ENCODE measurements at regions not wholly inside any gene's neighbourhood (a gene's known extent, or its start where the extent isn't known, plus 50 kb on each side); places are given as distances from the start of the nearest gene placed in this dataset.
"Not testable (repeated sequence)": the region's sequence is repeated elsewhere in the genome, so short reads cannot be mapped to it uniquely, and the experiment has no call there.

GRCh38 chr3:168794427-168794826, 698.7 kb upstream of the GOLIM4 start:
- H3K36me3 Mint-ChIP-seq (ENCODE audit: insufficient read depth), result no peaks in the 10 kb centered on the region
- peaks cover 27% of the 10 kb centered on the region for H3K4me1 Mint-ChIP-seq (ENCODE audit: low read depth)
- H3K27ac Mint-ChIP-seq, result no peak overlapping the region
- no peak for DNase-seq (ENCODE audit: low spot score, unreplicated experiment)
- H3K9me3 Mint-ChIP-seq (ENCODE audit: low read depth), result no peaks in the 10 kb centered on the region
- no peak overlapping the region for H3K4me3 Mint-ChIP-seq (ENCODE audit: low read depth)
- no peaks in the 10 kb centered on the region for H3K27me3 Mint-ChIP-seq
- no peak for TF ChIP-seq CTCF (IDR thresholded peaks at IDR 0.05; ENCODE audit: unreplicated experiment)

- H3K4me1 Mint-ChIP-seq (ENCODE audit: low read depth), result peaks cover 10% of the 10 kb centered on the region
- H3K9me3 Mint-ChIP-seq (ENCODE audit: low read depth), result peaks cover 41% of the 10 kb centered on the region
- peaks cover 22% of the 10 kb centered on the region for H3K36me3 Mint-ChIP-seq (ENCODE audit: insufficient read depth)
- H3K27ac Mint-ChIP-seq, result no peak overlapping the region
- H3K27me3 Mint-ChIP-seq, result no peaks in the 10 kb centered on the region
- DNase-seq (ENCODE audit: low spot score, unreplicated experiment), result no peak
- no peak for TF ChIP-seq CTCF (IDR thresholded peaks at IDR 0.05; ENCODE audit: unreplicated experiment)
- no peak overlapping the region for H3K4me3 Mint-ChIP-seq (ENCODE audit: low read depth)
Observed at GRCh38 chr3:168782193-168782592, 686.5 kb upstream of the GOLIM4 start.

GRCh38 chr3:168779970-168780645, 684.4 kb upstream of the GOLIM4 start:
- not testable (repeated sequence) for H3K27me3 Mint-ChIP-seq; H3K4me3 Mint-ChIP-seq (ENCODE audit: low read depth); H3K27ac Mint-ChIP-seq; H3K4me1 Mint-ChIP-seq (ENCODE audit: low read depth); DNase-seq (ENCODE audit: low spot score, unreplicated experiment)
- peaks cover 14% of the 10 kb centered on the region for H3K36me3 Mint-ChIP-seq (ENCODE audit: insufficient read depth)
- H3K9me3 Mint-ChIP-seq (ENCODE audit: low read depth), result peaks cover 37% of the 10 kb centered on the region

- no peak for TF ChIP-seq CTCF (IDR thresholded peaks at IDR 0.05; ENCODE audit: unreplicated experiment)
- Mint-ChIP-seq H3K27me3 (no peaks in the 10 kb centered on the region), H3K36me3 (ENCODE audit: insufficient read depth) (peaks cover 3% of the 10 kb centered on the region), H3K27ac (no peak overlapping the region), H3K4me3 (ENCODE audit: low read depth) (no peak overlapping the region), H3K4me1 (ENCODE audit: low read depth) (no peaks in the 10 kb centered on the region), H3K9me3 (ENCODE audit: low read depth) (peaks cover 13% of the 10 kb centered on the region)
- no peak for DNase-seq (ENCODE audit: low spot score, unreplicated experiment)
Observed at GRCh38 chr3:168753724-168754123, 658.0 kb upstream of the GOLIM4 start.

- Mint-ChIP-seq H3K9me3 (ENCODE audit: low read depth) (peaks cover 5% of the 10 kb centered on the region), H3K4me1 (ENCODE audit: low read depth) (no peaks in the 10 kb centered on the region), H3K27ac (no peak overlapping the region), H3K4me3 (ENCODE audit: low read depth) (no peak overlapping the region), H3K27me3 (no peaks in the 10 kb centered on the region), H3K36me3 (ENCODE audit: insufficient read depth) (no peaks in the 10 kb centered on the region)
- TF ChIP-seq CTCF (IDR thresholded peaks at IDR 0.05; ENCODE audit: unreplicated experiment), result no peak
- DNase-seq (ENCODE audit: low spot score, unreplicated experiment), result no peak
Observed at GRCh38 chr3:168752339-168752738, 656.6 kb upstream of the GOLIM4 start.

- Mint-ChIP-seq H3K4me1 (ENCODE audit: low read depth) (no peaks in the 10 kb centered on the region), H3K4me3 (ENCODE audit: low read depth) (no peak overlapping the region), H3K27ac (no peak overlapping the region), H3K9me3 (ENCODE audit: low read depth) (peaks cover 4% of the 10 kb centered on the region), H3K27me3 (no peaks in the 10 kb centered on the region), H3K36me3 (ENCODE audit: insufficient read depth) (peaks cover 5% of the 10 kb centered on the region)
- no peak for DNase-seq (ENCODE audit: low spot score, unreplicated experiment)
- no peak for TF ChIP-seq CTCF (IDR thresholded peaks at IDR 0.05; ENCODE audit: unreplicated experiment)
Observed at GRCh38 chr3:168747697-168748096, 652.0 kb upstream of the GOLIM4 start.

Data from progenitor cell of endocrine pancreas (in vitro differentiated cells).